Activated T-helper 1 cell treated with anti-CD3 and anti-CD28 coated beads, Interleukin-12 subunit alpha, Interleukin-12 subunit beta, Interleukin-2, Interleukin-4 antibody, amounts not matched to agents 30 ng/mL and 10 ng/mL and 1 ng/mL, durations not matched to agents 14 hours and 24 hours and 36 hours (primary cell): ENCODE measurements at regions not wholly inside any gene's neighbourhood (a gene's known extent, or its start where the extent isn't known, plus 50 kb on each side); places are given as distances from the start of the nearest gene placed in this dataset.

Experiments
- DNase-seq: peaks from one replicate; pipeline ENCODE4 v3.0.0; 2021; ENCODE audit warnings: low spot score
- H3K27ac Mint-ChIP-seq: one replicate; pipeline ENCODE4 v1.8.0; 2021; ENCODE audit warnings: mild to moderate bottlenecking, mixed read lengths
- H3K27me3 Mint-ChIP-seq: one replicate; pipeline ENCODE4 v1.8.0; 2022; ENCODE audit warnings: mild to moderate bottlenecking, moderate library complexity, mixed read lengths; ENCODE audit not compliant: insufficient read depth
- H3K36me3 Mint-ChIP-seq: one replicate; pipeline ENCODE4 v1.8.0; 2021; ENCODE audit warnings: low read depth, mixed read lengths
- H3K4me1 Mint-ChIP-seq: one replicate; pipeline ENCODE4 v1.8.0; 2021; ENCODE audit warnings: low read depth, mixed read lengths
- H3K4me3 Mint-ChIP-seq: one replicate; pipeline ENCODE4 v1.8.0; 2021; ENCODE audit warnings: mild to moderate bottlenecking, moderate library complexity, mixed read lengths
- H3K9me3 Mint-ChIP-seq: one replicate; pipeline ENCODE4 v1.8.0; 2021; ENCODE audit warnings: mixed read lengths
- intact Hi-C: fragments of 100-400 bp; cut with micrococcal nuclease; formaldehyde crosslinking; loops from one replicate; pipeline ENCODE4 v1.15.1; 2024

- Mint-ChIP-seq H3K36me3 (no peaks in the 10 kb centered on the region), H3K27me3 (no peaks in the 10 kb centered on the region), H3K9me3 (no peaks in the 10 kb centered on the region), H3K4me1 (no peaks in the 10 kb centered on the region), H3K4me3 (no peak overlapping the region), H3K27ac (no peak overlapping the region)
- no peak for DNase-seq
- intact Hi-C loops, result no loop called here
Measured at GRCh38 chr2:82834893-82835292, 1624.2 kb downstream of the SUCLG1 start.

GRCh38 chr2:82827426-82827825 lies 1631.7 kb downstream of the SUCLG1 start:
- DNase-seq, result no peak
- Mint-ChIP-seq H3K4me1 (no peaks in the 10 kb centered on the region), H3K36me3 (no peaks in the 10 kb centered on the region), H3K4me3 (no peak overlapping the region), H3K27me3 (no peaks in the 10 kb centered on the region), H3K9me3 (no peaks in the 10 kb centered on the region), H3K27ac (no peak overlapping the region)
- intact Hi-C loops, result no loop called here

- Mint-ChIP-seq H3K9me3 (no peaks in the 10 kb centered on the region), H3K4me3 (no peak overlapping the region), H3K36me3 (no peaks in the 10 kb centered on the region), H3K27ac (no peak overlapping the region), H3K4me1 (no peaks in the 10 kb centered on the region), H3K27me3 (no peaks in the 10 kb centered on the region)
- DNase-seq, result no peak
- intact Hi-C loops, result no loop called here
Measured at GRCh38 chr2:82826437-82826836, 1632.6 kb downstream of the SUCLG1 start.

- Mint-ChIP-seq H3K4me1 (no peaks in the 10 kb centered on the region), H3K36me3 (no peaks in the 10 kb centered on the region), H3K27ac (no peak overlapping the region), H3K9me3 (no peaks in the 10 kb centered on the region), H3K27me3 (no peaks in the 10 kb centered on the region), H3K4me3 (no peak overlapping the region)
- DNase-seq, result no peak
- intact Hi-C loops, result no loop called here
Measured at GRCh38 chr2:82825410-82826090, 1633.5 kb downstream of the SUCLG1 start.

GRCh38 chr2:82823892-82824291 lies 1635.2 kb downstream of the SUCLG1 start:
- intact Hi-C loops, result no loop called here
- H3K27ac Mint-ChIP-seq, result no peak overlapping the region
- H3K36me3 Mint-ChIP-seq, result no peaks in the 10 kb centered on the region
- H3K4me1 Mint-ChIP-seq, result no peaks in the 10 kb centered on the region
- no peak overlapping the region for H3K4me3 Mint-ChIP-seq
- DNase-seq, result no peak
- no peaks in the 10 kb centered on the region for H3K9me3 Mint-ChIP-seq
- H3K27me3 Mint-ChIP-seq, result no peaks in the 10 kb centered on the region

GRCh38 chr2:82819951-82820350 lies 1639.1 kb downstream of the SUCLG1 start:
- no peak for DNase-seq
- no peaks in the 10 kb centered on the region for H3K27me3 Mint-ChIP-seq
- intact Hi-C loops, result no loop called here
- no peak overlapping the region for H3K4me3 Mint-ChIP-seq
- no peaks in the 10 kb centered on the region for H3K4me1 Mint-ChIP-seq
- H3K27ac Mint-ChIP-seq, result no peak overlapping the region
- H3K9me3 Mint-ChIP-seq, result no peaks in the 10 kb centered on the region
- H3K36me3 Mint-ChIP-seq, result no peaks in the 10 kb centered on the region

- Mint-ChIP-seq H3K36me3 (no peaks in the 10 kb centered on the region), H3K27me3 (no peaks in the 10 kb centered on the region), H3K9me3 (no peaks in the 10 kb centered on the region), H3K4me3 (no peak overlapping the region), H3K4me1 (no peaks in the 10 kb centered on the region), H3K27ac (no peak overlapping the region)
- DNase-seq, result no peak
- intact Hi-C loops, result no loop called here
Measured at GRCh38 chr2:82814146-82814545, 1644.9 kb downstream of the SUCLG1 start.

- H3K9me3 Mint-ChIP-seq, result no peaks in the 10 kb centered on the region
- no peaks in the 10 kb centered on the region for H3K4me1 Mint-ChIP-seq
- no peak overlapping the region for H3K27ac Mint-ChIP-seq
Measured at GRCh38 chr2:82811946-82812345, 1647.1 kb downstream of the SUCLG1 start.

GRCh38 chr2:82803307-82803706 lies 1655.8 kb downstream of the SUCLG1 start:
- H3K4me3 Mint-ChIP-seq, result no peak overlapping the region
- no peaks in the 10 kb centered on the region for H3K36me3 Mint-ChIP-seq
- no peaks in the 10 kb centered on the region for H3K27me3 Mint-ChIP-seq
- H3K9me3 Mint-ChIP-seq, result peaks cover 29% of the 10 kb centered on the region
- DNase-seq, result no peak
- H3K4me1 Mint-ChIP-seq, result no peaks in the 10 kb centered on the region
- intact Hi-C loops, result no loop called here
- no peak overlapping the region for H3K27ac Mint-ChIP-seq

More at GRCh38 chr2:82811946-82812345, 1647.1 kb downstream of the SUCLG1 start:
- intact Hi-C loops, result no loop called here
- DNase-seq, result no peak
- no peaks in the 10 kb centered on the region for H3K27me3 Mint-ChIP-seq
- no peaks in the 10 kb centered on the region for H3K36me3 Mint-ChIP-seq
- no peak overlapping the region for H3K4me3 Mint-ChIP-seq

GRCh38 chr2:82797469-82797868 lies 1661.6 kb downstream of the SUCLG1 start:
- no peaks in the 10 kb centered on the region for H3K4me1 Mint-ChIP-seq
- H3K4me3 Mint-ChIP-seq, result no peak overlapping the region
- H3K9me3 Mint-ChIP-seq, result peaks cover 6% of the 10 kb centered on the region
- intact Hi-C loops, result no loop called here
- H3K27me3 Mint-ChIP-seq, result no peaks in the 10 kb centered on the region
- no peaks in the 10 kb centered on the region for H3K36me3 Mint-ChIP-seq
- DNase-seq, result no peak
- H3K27ac Mint-ChIP-seq, result no peak overlapping the region

- no peaks in the 10 kb centered on the region for H3K4me1 Mint-ChIP-seq
- no peaks in the 10 kb centered on the region for H3K36me3 Mint-ChIP-seq
- no peak overlapping the region for H3K4me3 Mint-ChIP-seq
- H3K27ac Mint-ChIP-seq, result no peak overlapping the region
- intact Hi-C loops, result no loop called here
- no peaks in the 10 kb centered on the region for H3K9me3 Mint-ChIP-seq
- no peaks in the 10 kb centered on the region for H3K27me3 Mint-ChIP-seq
- no peak for DNase-seq
Measured at GRCh38 chr2:82796132-82796531, 1662.9 kb downstream of the SUCLG1 start.

GRCh38 chr2:82795446-82795845 lies 1663.6 kb downstream of the SUCLG1 start:
- DNase-seq, result no peak
- no peaks in the 10 kb centered on the region for H3K9me3 Mint-ChIP-seq
- no peaks in the 10 kb centered on the region for H3K27me3 Mint-ChIP-seq
- H3K4me1 Mint-ChIP-seq, result no peaks in the 10 kb centered on the region
- intact Hi-C loops, result no loop called here
- H3K4me3 Mint-ChIP-seq, result no peak overlapping the region
- no peaks in the 10 kb centered on the region for H3K36me3 Mint-ChIP-seq
- H3K27ac Mint-ChIP-seq, result no peak overlapping the region

- no peaks in the 10 kb centered on the region for H3K9me3 Mint-ChIP-seq
- no peak overlapping the region for H3K27ac Mint-ChIP-seq
- no peaks in the 10 kb centered on the region for H3K27me3 Mint-ChIP-seq
- H3K4me1 Mint-ChIP-seq, result no peaks in the 10 kb centered on the region
- DNase-seq, result no peak
- intact Hi-C loops, result no loop called here
- H3K4me3 Mint-ChIP-seq, result no peak overlapping the region
- no peaks in the 10 kb centered on the region for H3K36me3 Mint-ChIP-seq
Measured at GRCh38 chr2:82793711-82794435, 1665.2 kb downstream of the SUCLG1 start.
